WTC11 (cell line): ENCODE measurements at regions not wholly inside any gene's neighbourhood (a gene's known extent, or its start where the extent isn't known, plus 50 kb on each side); places are given as distances from the start of the nearest gene placed in this dataset.

Source experiments
- ATF6 ChIP-seq: sonication (generic); formaldehyde crosslinking; IDR thresholded peaks from 2 replicates; pipeline ENCODE4 v1.8.1; 2023; ENCODE audit warnings: mild to moderate bottlenecking, missing genetic modification reagents
- CDX4 ChIP-seq: fragments of 250-450 bp; sonication (Bioruptor Pico); IDR thresholded peaks from 2 replicates; pipeline ENCODE4 v1.9.0; 2021; ENCODE audit warnings: moderate library complexity, mild to moderate bottlenecking, inconsistent platforms, borderline replicate concordance
- CREB1 ChIP-seq: sonication (generic); formaldehyde crosslinking; IDR thresholded peaks from 2 replicates; pipeline ENCODE4 v1.8.0; 2023; ENCODE audit warnings: mild to moderate bottlenecking, missing genetic modification reagents
- CTCF ChIP-seq: fragments of 200-600 bp; IDR thresholded peaks from 2 replicates; pipeline ENCODE4 v1.8.0; 2022; ENCODE audit warnings: antibody characterized with exemption
- E2F4 ChIP-seq: sonication (generic); formaldehyde crosslinking; IDR thresholded peaks from 2 replicates; pipeline ENCODE4 v1.8.1; 2022; ENCODE audit warnings: low read depth, mild to moderate bottlenecking, moderate library complexity, missing genetic modification reagents, borderline replicate concordance
- E2F5 ChIP-seq: sonication (generic); formaldehyde crosslinking; IDR thresholded peaks from 2 replicates; pipeline ENCODE4 v1.8.1; 2022; ENCODE audit warnings: mild to moderate bottlenecking, moderate library complexity, missing genetic modification reagents
- ESRRA ChIP-seq: sonication (generic); formaldehyde crosslinking; IDR thresholded peaks from 2 replicates; pipeline ENCODE4 v1.8.1; 2022; ENCODE audit warnings: mild to moderate bottlenecking, missing genetic modification reagents, borderline replicate concordance
- ETV6 ChIP-seq: sonication (generic); formaldehyde crosslinking; IDR thresholded peaks from 2 replicates; pipeline ENCODE4 v1.8.1; 2022; ENCODE audit warnings: mild to moderate bottlenecking, missing genetic modification reagents
- IRF1 ChIP-seq: sonication (generic); formaldehyde crosslinking; IDR thresholded peaks from 2 replicates; pipeline ENCODE4 v1.8.0; 2023; ENCODE audit warnings: missing genetic modification reagents
- IRF2 ChIP-seq: sonication (generic); formaldehyde crosslinking; IDR thresholded peaks from 2 replicates; pipeline ENCODE4 v1.8.0; 2022; ENCODE audit warnings: low read depth, missing genetic modification reagents, borderline replicate concordance
- OVOL2 ChIP-seq: fragments of 250-450 bp; sonication (Bioruptor Pico); IDR thresholded peaks from 2 replicates; pipeline ENCODE4 v1.9.0; 2021; ENCODE audit warnings: mild to moderate bottlenecking, borderline replicate concordance
- TEAD1 ChIP-seq: sonication (generic); formaldehyde crosslinking; IDR thresholded peaks from 2 replicates; pipeline ENCODE4 v1.8.0; 2022; ENCODE audit warnings: mild to moderate bottlenecking, missing genetic modification reagents
- TEAD4 ChIP-seq: sonication (generic); formaldehyde crosslinking; IDR thresholded peaks from 2 replicates; pipeline ENCODE4 v1.8.0; 2022; ENCODE audit warnings: mild to moderate bottlenecking, missing genetic modification reagents
- ZNF281 ChIP-seq: sonication (generic); formaldehyde crosslinking; IDR thresholded peaks from 2 replicates; pipeline ENCODE4 v1.8.0; 2023; ENCODE audit warnings: mild to moderate bottlenecking, missing genetic modification reagents

- no peak for TF ChIP-seq TEAD4 (CRISPR knock-in tag)
- no peak for TF ChIP-seq E2F4 (CRISPR knock-in tag)
- no peak for TF ChIP-seq CTCF
- no peak for TF ChIP-seq OVOL2
- TF ChIP-seq E2F5 (CRISPR knock-in tag): no peak
- TF ChIP-seq ESRRA: no peak
- no peak for TF ChIP-seq ETV6 (CRISPR knock-in tag)
- no peak for TF ChIP-seq CREB1 (CRISPR knock-in tag)
- TF ChIP-seq CDX4: no peak
- TF ChIP-seq IRF1: no peak
- TF ChIP-seq IRF2 (CRISPR knock-in tag): no peak
- TF ChIP-seq ZNF281 (CRISPR knock-in tag): no peak
- TF ChIP-seq TEAD1 (CRISPR knock-in tag): no peak
- TF ChIP-seq ATF6 (CRISPR knock-in tag): no peak
Observed at GRCh38 chrX:127324128-127324527, 504.6 kb downstream of the PRR32 start.
